GM10248 (cell line): ENCODE measurements at regions not wholly inside any gene's neighbourhood (a gene's known extent, or its start where the extent isn't known, plus 50 kb on each side); places are given as distances from the start of the nearest gene placed in this dataset.

Experiments
- CTCF ChIA-PET: fragments of 300-600 bp; sonication (Branson Sonifier 250); formaldehyde crosslinking; extraction: SDS; loops from one replicate; lab custom pipeline; 2021; ENCODE audit warnings: antibody characterized with exemption; lab: Yijun Ruan, JAX
- POLR2A ChIA-PET: fragments of 350-650 bp; sonication (Branson Sonifier 250); formaldehyde crosslinking; extraction: SDS; loops from one replicate; lab custom pipeline; 2020; ENCODE audit warnings: antibody characterized with exemption; lab: Yijun Ruan, JAX
- DNase-seq: peaks from one replicate; pipeline ENCODE4 v3.0.0; 2012; ENCODE audit errors: extremely low spot score
- TF ChIP-seq, protein P1 (sequence below): IDR thresholded peaks from 2 replicates; pipeline ENCODE4 v1.5.1; 2012; ENCODE audit warnings: mild to moderate bottlenecking, low read depth; ENCODE audit errors: extremely low read depth, missing control alignments, control extremely low read depth

DNA sequence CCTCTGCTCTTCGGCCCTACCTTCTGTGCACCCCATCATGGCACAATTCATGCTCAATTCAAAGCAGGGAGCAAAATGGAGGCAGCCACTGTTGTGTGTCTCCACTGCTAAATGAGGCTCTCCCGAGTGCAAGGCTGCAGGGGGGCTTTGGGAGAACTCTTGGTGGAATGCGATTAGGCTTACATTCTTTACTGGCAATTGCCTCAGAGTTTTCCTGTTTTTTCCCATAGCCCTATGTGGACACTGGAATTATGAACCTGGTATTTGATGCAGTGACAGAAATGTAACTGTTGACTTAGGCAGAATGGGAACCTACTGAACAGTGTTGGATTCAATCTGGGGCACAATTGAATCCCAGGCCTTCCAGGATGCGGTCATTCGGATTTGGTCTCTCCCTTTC lies 187.9 kb upstream of the GMDS start:
- DNase-seq, result no peak
- CTCF ChIA-PET, result no interaction called here
- POLR2A ChIA-PET, result no interaction called here
- TF ChIP-seq, protein P1, sequence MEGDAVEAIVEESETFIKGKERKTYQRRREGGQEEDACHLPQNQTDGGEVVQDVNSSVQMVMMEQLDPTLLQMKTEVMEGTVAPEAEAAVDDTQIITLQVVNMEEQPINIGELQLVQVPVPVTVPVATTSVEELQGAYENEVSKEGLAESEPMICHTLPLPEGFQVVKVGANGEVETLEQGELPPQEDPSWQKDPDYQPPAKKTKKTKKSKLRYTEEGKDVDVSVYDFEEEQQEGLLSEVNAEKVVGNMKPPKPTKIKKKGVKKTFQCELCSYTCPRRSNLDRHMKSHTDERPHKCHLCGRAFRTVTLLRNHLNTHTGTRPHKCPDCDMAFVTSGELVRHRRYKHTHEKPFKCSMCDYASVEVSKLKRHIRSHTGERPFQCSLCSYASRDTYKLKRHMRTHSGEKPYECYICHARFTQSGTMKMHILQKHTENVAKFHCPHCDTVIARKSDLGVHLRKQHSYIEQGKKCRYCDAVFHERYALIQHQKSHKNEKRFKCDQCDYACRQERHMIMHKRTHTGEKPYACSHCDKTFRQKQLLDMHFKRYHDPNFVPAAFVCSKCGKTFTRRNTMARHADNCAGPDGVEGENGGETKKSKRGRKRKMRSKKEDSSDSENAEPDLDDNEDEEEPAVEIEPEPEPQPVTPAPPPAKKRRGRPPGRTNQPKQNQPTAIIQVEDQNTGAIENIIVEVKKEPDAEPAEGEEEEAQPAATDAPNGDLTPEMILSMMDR, result no peak

DNA sequence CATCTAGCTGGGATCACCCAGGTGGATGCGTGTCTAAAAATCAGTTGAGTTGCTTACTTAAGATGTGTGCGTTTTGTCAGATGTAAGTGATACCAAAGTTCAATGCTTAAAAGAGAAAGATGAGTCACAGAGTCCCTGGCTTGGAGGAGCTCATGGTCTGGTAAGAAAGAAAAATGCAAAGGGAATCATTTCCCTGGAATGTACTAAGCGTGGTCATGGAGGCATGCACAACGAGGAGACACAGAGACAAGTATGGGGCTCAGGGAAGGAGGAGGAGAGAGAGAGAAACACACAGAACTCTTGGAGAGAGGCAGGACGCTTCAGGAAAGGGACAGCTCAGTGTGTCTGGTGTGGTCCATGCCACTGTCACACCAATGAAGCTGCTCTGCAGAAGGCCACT lies 186.9 kb upstream of the GMDS start:
- TF ChIP-seq, protein P1, result no peak
- CTCF ChIA-PET, result interaction anchor here (0.9 kb wide), 1 partner anchor 15 kb away, joined by 3 read pairs; no protein-coding TSS in a partner anchor
- DNase-seq, result no peak
- POLR2A ChIA-PET, result no interaction called here

DNA sequence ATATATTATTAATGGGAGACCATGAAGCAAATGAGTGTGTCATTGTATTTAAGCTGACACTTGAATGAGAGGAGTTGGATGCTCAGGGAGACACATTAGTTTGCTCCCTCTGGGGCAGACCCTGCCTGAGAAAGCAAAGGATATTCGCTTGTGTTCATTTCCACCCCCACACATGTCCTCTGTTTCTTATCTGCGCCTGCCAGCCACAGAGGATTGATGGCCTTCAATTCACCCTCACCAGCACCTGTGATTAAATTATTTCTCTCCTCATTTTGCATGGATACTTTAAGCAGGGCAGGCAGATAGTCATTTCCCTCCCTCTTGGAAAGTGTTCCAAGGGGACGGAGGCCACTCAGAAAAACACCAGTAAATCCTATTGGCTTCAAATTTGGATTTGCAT lies 185.2 kb upstream of the GMDS start:
- TF ChIP-seq, protein P1, result no peak
- no peak for DNase-seq
- ChIA-PET POLR2A (no interaction called here), CTCF (no interaction called here)

DNA sequence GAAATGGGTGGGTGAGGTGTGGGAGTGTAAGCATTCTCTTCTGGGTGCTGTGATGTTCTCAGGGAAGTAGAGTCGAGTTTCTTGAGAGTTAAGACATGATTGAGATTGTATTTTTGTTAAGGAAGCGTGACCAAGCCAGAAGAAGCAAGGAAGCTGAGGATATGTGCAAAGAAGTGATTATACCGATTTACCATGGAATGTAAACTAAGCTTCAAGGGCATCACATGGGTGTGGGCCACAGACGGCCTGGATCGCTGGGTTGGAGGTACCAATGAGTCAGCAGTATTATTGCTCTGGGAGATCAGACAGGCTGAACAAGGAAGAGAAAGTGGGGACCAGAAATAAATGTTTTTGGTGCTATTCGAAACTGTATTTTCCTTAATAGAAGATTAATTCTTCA lies 184.1 kb upstream of the GMDS start:
- DNase-seq, result no peak
- TF ChIP-seq, protein P1, result no peak
- POLR2A ChIA-PET, result no interaction called here
- CTCF ChIA-PET, result interaction anchor here (1.0 kb wide), 1 partner anchor 832 kb away, joined by 3 read pairs; no protein-coding TSS in a partner anchor

DNA sequence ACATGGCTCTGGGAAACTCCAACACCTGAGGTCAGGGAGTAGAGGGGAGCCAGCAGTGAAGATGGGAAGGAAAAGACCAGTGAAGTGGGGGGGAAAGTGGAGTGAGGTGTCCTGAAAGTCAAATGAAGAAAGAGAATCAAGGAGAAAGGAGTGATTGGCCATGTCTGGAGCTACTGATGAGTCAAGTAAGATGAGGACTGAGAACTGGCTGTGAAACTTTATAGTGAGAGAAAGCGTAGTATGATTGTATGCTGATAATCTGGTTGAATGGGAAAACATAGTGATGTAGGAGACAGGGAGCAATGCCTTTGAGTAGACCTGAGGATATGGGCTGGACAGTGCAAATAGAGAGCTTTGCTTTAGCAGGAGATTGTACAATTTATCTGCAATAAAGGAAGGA lies 183.6 kb upstream of the GMDS start:
- ChIA-PET POLR2A (no interaction called here), CTCF (interaction anchor here (1.0 kb wide), 1 partner anchor 832 kb away, joined by 3 read pairs; no protein-coding TSS in a partner anchor)
- TF ChIP-seq, protein P1, result no peak
- no peak for DNase-seq

DNA sequence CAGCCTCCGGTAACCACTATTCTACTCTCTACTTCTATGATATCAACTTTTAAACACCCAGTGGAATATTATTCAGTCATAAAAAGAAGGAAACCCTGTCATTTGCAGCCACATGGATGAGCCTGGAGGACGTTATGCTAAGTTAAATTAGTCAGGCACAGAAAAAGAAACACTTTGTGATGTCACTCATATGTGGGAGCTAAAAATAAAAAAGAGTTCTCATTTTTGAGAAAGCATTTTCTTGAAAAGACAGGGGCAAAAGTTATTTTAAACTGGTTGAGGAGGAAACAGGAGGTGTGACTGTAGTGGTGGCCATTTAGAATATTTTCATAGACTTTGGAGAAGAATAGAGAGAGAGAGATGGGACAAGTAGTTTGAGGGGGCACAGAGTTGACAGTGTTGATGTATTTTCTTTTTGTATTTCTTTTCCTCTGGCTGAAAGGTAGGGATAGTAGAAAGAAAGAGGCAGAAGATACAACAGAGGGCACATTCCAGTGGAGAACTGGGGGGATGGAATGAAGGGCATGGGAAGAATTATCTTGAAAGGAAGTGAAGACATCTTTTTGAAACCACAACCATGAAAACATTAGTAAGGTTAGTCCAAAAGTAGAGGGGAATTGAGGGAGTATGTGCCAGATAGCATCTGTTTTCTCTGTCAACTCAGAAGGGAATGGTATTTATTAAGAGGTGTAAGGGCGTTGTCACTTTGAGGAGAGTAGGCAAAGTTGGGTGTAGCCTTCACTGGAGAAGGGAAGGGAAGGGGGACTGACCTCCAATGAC lies 181.3 kb upstream of the GMDS start:
- TF ChIP-seq, protein P1, result no peak
- POLR2A ChIA-PET, result no interaction called here
- CTCF ChIA-PET, result no interaction called here
- no peak for DNase-seq
